ENCODE measurements at regions not wholly inside any gene's neighbourhood (a gene's known extent, or its start where the extent isn't known, plus 50 kb on each side); places are given as distances from the start of the nearest gene placed in this dataset.

DNA sequence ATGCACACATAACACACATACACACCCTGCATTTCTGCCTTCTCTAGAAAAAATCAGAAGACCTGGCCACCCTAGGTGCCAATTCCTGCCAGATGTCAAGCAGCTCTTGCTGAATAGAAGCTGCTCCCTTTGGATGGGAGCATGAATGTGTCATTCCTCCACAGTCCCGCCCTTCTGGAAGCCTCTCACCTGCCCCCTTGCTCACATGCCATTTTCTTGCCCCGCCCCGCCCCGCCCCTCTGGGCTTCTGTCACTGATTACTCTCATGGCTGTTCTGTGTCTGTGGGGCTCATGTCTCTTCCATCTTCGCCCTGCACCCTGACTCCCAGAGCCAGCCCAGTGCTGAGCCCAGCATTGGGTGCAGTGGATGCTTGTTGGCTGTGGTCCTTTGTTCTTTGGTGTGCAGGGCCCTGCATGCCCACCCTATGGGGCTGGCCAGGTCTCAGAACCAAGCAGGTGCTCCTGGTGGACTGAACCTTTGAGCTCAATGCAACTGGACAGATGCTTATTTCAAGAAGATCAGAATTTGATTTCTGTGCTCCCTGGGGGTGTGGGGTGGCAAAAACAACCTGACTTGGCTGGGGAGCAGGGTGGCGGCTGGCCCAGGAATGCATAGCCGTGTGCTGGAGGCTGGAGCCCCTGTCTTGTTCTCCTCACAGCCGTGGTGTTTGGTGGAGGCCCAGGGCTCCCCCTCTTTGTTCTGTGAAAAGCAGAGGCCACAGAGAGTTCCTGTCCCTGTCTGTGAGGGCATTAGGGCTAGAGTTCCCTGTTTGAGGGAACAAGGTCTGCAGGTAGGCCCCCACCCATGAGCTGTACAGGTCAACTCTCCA is 140.6 kb upstream of the GLI2 start:
- no peak for TF ChIP-seq POLR2A (IDR thresholded peaks at IDR 0.05)
- TF ChIP-seq, protein P1, sequence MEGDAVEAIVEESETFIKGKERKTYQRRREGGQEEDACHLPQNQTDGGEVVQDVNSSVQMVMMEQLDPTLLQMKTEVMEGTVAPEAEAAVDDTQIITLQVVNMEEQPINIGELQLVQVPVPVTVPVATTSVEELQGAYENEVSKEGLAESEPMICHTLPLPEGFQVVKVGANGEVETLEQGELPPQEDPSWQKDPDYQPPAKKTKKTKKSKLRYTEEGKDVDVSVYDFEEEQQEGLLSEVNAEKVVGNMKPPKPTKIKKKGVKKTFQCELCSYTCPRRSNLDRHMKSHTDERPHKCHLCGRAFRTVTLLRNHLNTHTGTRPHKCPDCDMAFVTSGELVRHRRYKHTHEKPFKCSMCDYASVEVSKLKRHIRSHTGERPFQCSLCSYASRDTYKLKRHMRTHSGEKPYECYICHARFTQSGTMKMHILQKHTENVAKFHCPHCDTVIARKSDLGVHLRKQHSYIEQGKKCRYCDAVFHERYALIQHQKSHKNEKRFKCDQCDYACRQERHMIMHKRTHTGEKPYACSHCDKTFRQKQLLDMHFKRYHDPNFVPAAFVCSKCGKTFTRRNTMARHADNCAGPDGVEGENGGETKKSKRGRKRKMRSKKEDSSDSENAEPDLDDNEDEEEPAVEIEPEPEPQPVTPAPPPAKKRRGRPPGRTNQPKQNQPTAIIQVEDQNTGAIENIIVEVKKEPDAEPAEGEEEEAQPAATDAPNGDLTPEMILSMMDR (IDR thresholded peaks at IDR 0.05) = no peak
